PC-3 (cell line): ENCODE measurements at regions not wholly inside any gene's neighbourhood (a gene's known extent, or its start where the extent isn't known, plus 50 kb on each side); places are given as distances from the start of the nearest gene placed in this dataset.

Source experiments
- ATAC-seq: fragments of 200-7000 bp; cut with Tn5 transposase; 2 replicates; pipeline ENCODE4 v1.9.1; 2020; ENCODE audit warnings: mild to moderate bottlenecking, moderate library complexity
- BruUV-seq: library from RNA; stranded (reverse); fragments of 400-500 nt; replicated peaks from 2 replicates; lab custom pipeline; 2021; lab: Mats Ljungman, UMichigan
- CTCF ChIA-PET: fragments of 300-600 bp; sonication (Branson Sonifier 250); formaldehyde crosslinking; loops from one replicate; lab custom pipeline; 2022; ENCODE audit warnings: antibody characterized with exemption; lab: Charles Lee
- POLR2A ChIA-PET: fragments of 300-600 bp; sonication (Branson Sonifier 250); formaldehyde crosslinking; loops from one replicate; lab custom pipeline; 2022; ENCODE audit warnings: antibody characterized with exemption; ENCODE audit not compliant: unreplicated experiment; lab: Charles Lee
- DNase-seq: peaks from one replicate; pipeline ENCODE4 v3.0.0-alpha.2; 2015
- H2AFZ ChIP-seq: fragments of 300-600 bp; sonication (generic); 2 replicates; pipeline ENCODE4 v1.6.0; 2016; ENCODE audit warnings: antibody characterized with exemption, low read length
- H3F3A ChIP-seq: fragments of 300-600 bp; sonication (generic); one replicate; pipeline ENCODE4 v1.6.0; 2017; ENCODE audit warnings: antibody characterized with exemption, low read length, control low read depth, mild to moderate bottlenecking; ENCODE audit not compliant: unreplicated experiment
- H3K27ac ChIP-seq: fragments of 300-600 bp; sonication (generic); 2 replicates; pipeline ENCODE4 v1.5.1; 2016; ENCODE audit warnings: mild to moderate bottlenecking, low read length
- H3K27me3 ChIP-seq: fragments of 300-600 bp; sonication (generic); 2 replicates; pipeline ENCODE4 v1.6.1; 2016; ENCODE audit warnings: low read length, mixed read lengths
- H3K36me3 ChIP-seq: fragments of 300-600 bp; sonication (generic); 2 replicates; pipeline ENCODE4 v1.6.1; 2016; ENCODE audit warnings: low read depth, mixed run types, low read length, mixed read lengths
- H3K4me1 ChIP-seq: fragments of 300-600 bp; sonication (generic); 2 replicates; pipeline ENCODE4 v1.5.1; 2016; ENCODE audit warnings: low read length; ENCODE audit not compliant: insufficient read depth
- H3K4me2 ChIP-seq: fragments of 300-600 bp; sonication (generic); 2 replicates; pipeline ENCODE4 v1.6.0; 2016; ENCODE audit warnings: low read length
- H3K4me3 ChIP-seq: fragments of 300-600 bp; sonication (generic); 2 replicates; pipeline ENCODE4 v1.5.1; 2016; ENCODE audit warnings: mild to moderate bottlenecking, low read length, mixed read lengths
- H3K79me2 ChIP-seq: fragments of 300-600 bp; sonication (generic); 2 replicates; pipeline ENCODE4 v1.6.1; 2017; ENCODE audit warnings: low read length, mixed read lengths
- H3K9ac ChIP-seq: fragments of 300-600 bp; sonication (generic); 2 replicates; pipeline ENCODE4 v1.6.0; 2016; ENCODE audit warnings: mild to moderate bottlenecking, low read length
- H3K9me2 ChIP-seq: fragments of 300-600 bp; sonication (generic); replicated peaks from 2 replicates; pipeline ENCODE4 v1.6.1; 2016; ENCODE audit warnings: mixed run types, low read length, mixed read lengths
- H3K9me3 ChIP-seq: fragments of 300-600 bp; sonication (generic); 2 replicates; pipeline ENCODE4 v1.6.1; 2016; ENCODE audit warnings: low read length, mixed read lengths
- H4K20me1 ChIP-seq: fragments of 300-600 bp; sonication (generic); 2 replicates; pipeline ENCODE4 v1.6.1; 2016; ENCODE audit warnings: low read length, mixed read lengths
- EZH2 ChIP-seq: fragments of 300-600 bp; sonication (generic); IDR thresholded peaks from one replicate; pipeline ENCODE4 v1.6.1; 2017; ENCODE audit warnings: antibody characterized with exemption, mild to moderate bottlenecking, low read length; ENCODE audit not compliant: unreplicated experiment
- EZH2phosphoT487 ChIP-seq: fragments of 300-600 bp; sonication (generic); IDR thresholded peaks from 2 replicates; pipeline ENCODE4 v1.6.1; 2018; ENCODE audit warnings: mild to moderate bottlenecking, antibody characterized with exemption, low read length, borderline replicate concordance
- intact Hi-C: fragments of 100-400 bp; cut with micrococcal nuclease; formaldehyde crosslinking; loops from 2 replicates; pipeline ENCODE4 v1.9.0; 2023
- TF ChIP-seq, protein P1 (sequence below): fragments of 300-600 bp; sonication (generic); conservative IDR thresholded peaks from 2 replicates; pipeline ENCODE4 v1.5.1; 2017; ENCODE audit warnings: antibody characterized with exemption, low read depth, mild to moderate bottlenecking, low read length

DNA sequence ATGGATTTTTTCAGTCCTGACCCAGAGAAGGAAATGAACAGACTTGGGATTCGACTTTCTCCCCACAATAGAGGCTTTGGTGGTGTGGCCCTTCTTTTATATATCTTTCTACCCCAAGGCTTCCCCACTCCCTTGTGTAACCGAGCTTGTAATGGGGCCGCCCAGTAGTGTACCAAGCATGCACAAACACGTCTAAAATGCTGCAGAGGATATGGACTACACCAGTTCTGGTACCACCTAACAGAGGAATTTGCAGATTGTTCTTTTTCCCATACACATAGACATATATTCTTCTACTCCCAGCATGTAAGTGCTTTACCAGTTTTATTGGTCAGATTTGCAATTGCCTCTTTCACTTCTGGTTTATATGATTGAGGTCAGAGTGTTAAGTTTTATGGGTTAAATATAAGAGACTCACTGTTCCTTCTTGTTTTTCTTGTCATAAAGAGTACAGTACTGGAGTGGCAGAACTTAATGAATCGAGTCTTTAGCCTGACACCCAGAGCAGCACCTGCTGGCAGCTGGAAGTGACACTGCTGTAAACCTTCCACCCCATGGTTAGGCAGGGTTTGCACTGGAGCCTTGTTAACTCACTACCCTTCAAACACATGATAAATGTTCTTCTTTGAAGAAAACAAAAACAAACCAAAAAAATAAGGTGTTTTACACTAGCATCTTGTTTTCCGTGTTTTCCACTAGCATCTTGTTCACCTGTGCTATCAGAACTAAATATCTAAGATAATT, 198.6 kb downstream of the PTPRC start:
- no peaks in the 10 kb centered on the region for H3K27me3 ChIP-seq
- no peak overlapping the region for H3K4me3 ChIP-seq
- ChIA-PET POLR2A (interaction anchor here (0.7 kb wide), 2 partner anchors 15 to 99 kb away, joined by 3 read pairs; no protein-coding TSS in a partner anchor), CTCF (no interaction called here)
- no peaks in the 10 kb centered on the region for H3K9me2 ChIP-seq
- no TSS peak for BruUV-seq
- DNase-seq = peak; percentile 18
- H3K27ac ChIP-seq = peak overlapping the region; percentile 55
- H3K4me2 ChIP-seq = peak overlapping the region; percentile 46; the same call in 1 of the 2 replicates
- peaks cover 18% of the 10 kb centered on the region for H3K4me1 ChIP-seq
- H3K9me3 ChIP-seq = no peaks in the 10 kb centered on the region
- no peaks in the 10 kb centered on the region for H3F3A ChIP-seq
- no peak overlapping the region for H2AFZ ChIP-seq
- intact Hi-C loops = loop anchor here (2.0 to 5.0 kb wide), 3 partner anchors 53 to 100 kb away; no protein-coding TSS in a partner anchor
- H3K79me2 ChIP-seq = no peaks in the 10 kb centered on the region
- no peaks in the 10 kb centered on the region for H3K36me3 ChIP-seq
- no peak overlapping the region for H3K9ac ChIP-seq
- TF ChIP-seq EZH2phosphoT487 (no peak), EZH2 (no peak)
- TF ChIP-seq, protein P1, sequence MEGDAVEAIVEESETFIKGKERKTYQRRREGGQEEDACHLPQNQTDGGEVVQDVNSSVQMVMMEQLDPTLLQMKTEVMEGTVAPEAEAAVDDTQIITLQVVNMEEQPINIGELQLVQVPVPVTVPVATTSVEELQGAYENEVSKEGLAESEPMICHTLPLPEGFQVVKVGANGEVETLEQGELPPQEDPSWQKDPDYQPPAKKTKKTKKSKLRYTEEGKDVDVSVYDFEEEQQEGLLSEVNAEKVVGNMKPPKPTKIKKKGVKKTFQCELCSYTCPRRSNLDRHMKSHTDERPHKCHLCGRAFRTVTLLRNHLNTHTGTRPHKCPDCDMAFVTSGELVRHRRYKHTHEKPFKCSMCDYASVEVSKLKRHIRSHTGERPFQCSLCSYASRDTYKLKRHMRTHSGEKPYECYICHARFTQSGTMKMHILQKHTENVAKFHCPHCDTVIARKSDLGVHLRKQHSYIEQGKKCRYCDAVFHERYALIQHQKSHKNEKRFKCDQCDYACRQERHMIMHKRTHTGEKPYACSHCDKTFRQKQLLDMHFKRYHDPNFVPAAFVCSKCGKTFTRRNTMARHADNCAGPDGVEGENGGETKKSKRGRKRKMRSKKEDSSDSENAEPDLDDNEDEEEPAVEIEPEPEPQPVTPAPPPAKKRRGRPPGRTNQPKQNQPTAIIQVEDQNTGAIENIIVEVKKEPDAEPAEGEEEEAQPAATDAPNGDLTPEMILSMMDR = no peak
- H4K20me1 ChIP-seq = no peaks in the 10 kb centered on the region
- peak; percentile 87 for ATAC-seq

GRCh38 chr1:198838022-198838342, 199.1 kb downstream of the PTPRC start:
- BruUV-seq = no TSS peak
- intact Hi-C loops = loop anchor here (5.0 kb wide), 2 partner anchors 61 to 99 kb away; no protein-coding TSS in a partner anchor
- no peak overlapping the region for H3K9ac ChIP-seq
- TF ChIP-seq, protein P1 = no peak
- no peak for TF ChIP-seq EZH2phosphoT487
- TF ChIP-seq EZH2 = no peak
- POLR2A ChIA-PET = interaction anchor here (0.7 kb wide), 2 partner anchors 14 to 99 kb away, joined by 3 read pairs; no protein-coding TSS in a partner anchor
- H3K4me3 ChIP-seq = no peak overlapping the region
- ATAC-seq = peak; percentile 78
- no peaks in the 10 kb centered on the region for H3K36me3 ChIP-seq
- no peaks in the 10 kb centered on the region for H3F3A ChIP-seq
- no peaks in the 10 kb centered on the region for H3K27me3 ChIP-seq
- peak overlapping the region; percentile 55; the same call in 1 of the 2 replicates for H3K27ac ChIP-seq
- peak; percentile 4 for DNase-seq
- H3K9me3 ChIP-seq = no peaks in the 10 kb centered on the region
- H2AFZ ChIP-seq = no peak overlapping the region
- H3K9me2 ChIP-seq = no peaks in the 10 kb centered on the region
- H3K4me2 ChIP-seq = peak overlapping the region; percentile 46; the same call in 1 of the 2 replicates
- CTCF ChIA-PET = no interaction called here
- H4K20me1 ChIP-seq = no peaks in the 10 kb centered on the region
- peaks cover 18% of the 10 kb centered on the region for H3K4me1 ChIP-seq
- H3K79me2 ChIP-seq = no peaks in the 10 kb centered on the region

DNA sequence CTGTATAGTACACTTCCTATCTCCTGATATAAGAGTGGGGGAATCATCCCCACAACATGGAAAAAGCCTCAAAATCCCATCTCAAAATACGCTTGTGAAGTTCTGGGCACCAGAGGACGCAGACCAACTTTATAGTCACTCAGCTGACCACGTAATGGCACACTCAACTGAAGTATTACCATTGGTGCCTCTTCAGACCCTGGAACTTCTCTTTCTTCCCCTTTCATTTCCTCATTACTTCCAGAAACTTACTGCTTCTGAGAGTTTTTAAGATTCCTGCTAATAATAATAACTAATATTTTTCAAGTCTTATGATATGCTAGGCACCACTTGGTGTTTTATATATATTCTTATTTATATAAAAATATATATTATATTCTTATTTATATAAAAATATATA, 202.6 kb downstream of the PTPRC start:
- Histone ChIP-seq H3K4me2 (no peak overlapping the region), H3K4me3 (no peak overlapping the region), H3K4me1 (peaks cover 18% of the 10 kb centered on the region), H3K36me3 (no peaks in the 10 kb centered on the region), H2AFZ (no peak overlapping the region), H3K27ac (no peak overlapping the region), H4K20me1 (no peaks in the 10 kb centered on the region), H3K9me3 (no peaks in the 10 kb centered on the region), H3K79me2 (no peaks in the 10 kb centered on the region), H3K27me3 (no peaks in the 10 kb centered on the region), H3K9ac (no peak overlapping the region), H3K9me2 (no peaks in the 10 kb centered on the region), H3F3A (no peaks in the 10 kb centered on the region)
- BruUV-seq = no TSS peak
- no peak for ATAC-seq
- DNase-seq = no peak
- TF ChIP-seq, protein P1 = no peak
- TF ChIP-seq EZH2 (no peak), EZH2phosphoT487 (no peak)
- CTCF ChIA-PET = no interaction called here
- POLR2A ChIA-PET = no interaction called here
- intact Hi-C loops = no loop called here
